Anterior cingulate cortex (tissue), 58 donors: ENCODE measurements at regions not wholly inside any gene's neighbourhood (a gene's known extent, or its start where the extent isn't known, plus 50 kb on each side); places are given as distances from the start of the nearest gene placed in this dataset.
"Not testable (repeated sequence)": the region's sequence is repeated elsewhere in the genome, so short reads cannot be mapped to it uniquely, and the experiment has no call there.

Experiments
- DNase-seq, 58 donors: peaks; one replicate each; lab custom pipeline; 2025; lab: John Stamatoyannopoulos, UW

DNA sequence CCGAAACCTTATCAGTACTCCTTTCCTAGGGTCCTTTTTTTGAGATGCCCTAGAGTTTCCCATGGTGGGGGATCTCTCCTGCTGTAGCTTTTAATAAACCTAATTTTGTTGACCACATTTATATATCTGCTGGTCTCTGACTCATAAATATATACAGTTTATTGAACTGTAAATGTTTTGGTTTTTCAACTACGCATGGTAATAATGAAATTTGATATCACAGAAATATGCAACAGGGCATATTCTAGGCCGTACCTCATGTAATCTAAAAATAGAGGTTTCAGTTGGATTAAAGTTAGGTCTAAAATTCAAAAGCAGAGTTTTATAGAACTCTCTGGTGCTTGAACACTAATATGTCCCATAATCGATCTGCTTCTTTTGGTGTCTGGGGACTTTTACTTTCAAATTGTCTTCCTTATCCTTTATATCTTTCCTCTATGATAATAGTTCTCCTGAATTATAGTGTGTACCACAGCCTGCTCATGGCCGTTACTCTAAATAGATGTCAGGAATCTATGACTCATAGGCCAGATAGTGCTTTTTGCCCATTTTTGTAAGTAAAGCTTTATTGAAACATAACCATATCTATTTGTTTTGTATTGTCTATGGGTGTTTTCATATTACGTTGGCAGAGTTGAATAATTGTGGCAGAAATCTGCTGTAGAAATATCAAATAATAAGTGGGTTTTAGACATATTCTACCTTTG is 324.8 kb upstream of the PCDH9 start:
- DNase-seq = no peak

DNA sequence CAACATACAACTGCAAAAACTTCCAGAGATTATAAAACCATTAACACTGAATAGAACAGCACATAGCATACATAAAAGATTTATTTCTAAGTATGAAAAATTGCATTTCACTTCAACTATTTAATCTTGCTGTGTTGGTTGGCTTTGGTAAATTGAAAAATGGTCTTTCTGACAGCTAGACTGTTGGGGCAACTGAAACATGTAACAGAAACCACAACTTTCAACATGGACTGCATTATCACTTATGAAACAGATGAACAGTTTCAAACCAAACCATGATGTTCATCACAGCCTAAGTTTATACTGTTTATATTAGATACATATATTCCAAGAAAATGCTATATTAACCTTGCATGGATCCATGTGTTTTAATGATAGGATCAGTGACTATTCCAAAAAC is 324.1 kb upstream of the PCDH9 start:
- no peak for DNase-seq

DNA sequence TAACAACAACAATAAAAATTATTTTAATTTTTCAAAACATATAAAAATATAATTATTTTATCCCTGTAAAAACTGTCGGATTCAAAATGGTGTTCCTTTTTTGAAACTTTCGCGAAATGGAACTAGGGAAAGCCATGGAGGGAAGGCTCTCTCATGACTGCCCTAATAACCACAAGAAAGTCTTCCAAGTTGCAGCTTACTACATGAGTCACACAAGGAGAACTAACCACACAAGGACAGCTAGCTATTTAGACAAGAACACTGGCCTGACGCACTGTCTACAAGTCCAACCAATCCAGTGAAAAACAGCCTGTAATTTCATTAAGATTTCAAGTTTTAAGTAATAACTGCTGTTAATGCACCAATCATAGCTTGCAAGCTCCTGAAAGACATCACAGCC is 319.2 kb upstream of the PCDH9 start:
- no peak for DNase-seq

DNA sequence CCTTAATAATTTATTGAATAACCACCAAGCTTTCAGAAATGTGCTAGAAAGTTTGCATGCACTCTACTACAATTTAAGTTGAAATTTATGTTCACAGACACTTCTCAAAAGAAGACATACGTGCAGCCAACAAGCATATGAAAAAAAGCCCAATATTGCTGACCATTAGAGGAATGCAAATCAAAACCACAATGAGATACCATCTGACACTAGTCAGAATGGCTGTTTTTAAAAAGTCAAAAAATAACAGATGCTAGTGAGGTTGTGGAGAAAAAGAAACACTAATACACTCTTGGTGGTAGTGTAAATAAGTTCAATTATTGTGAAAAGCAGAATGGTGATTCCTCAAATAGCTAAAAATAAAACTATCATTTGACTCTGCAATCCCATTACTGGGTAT is 308.8 kb upstream of the PCDH9 start:
- DNase-seq = no peak

DNA sequence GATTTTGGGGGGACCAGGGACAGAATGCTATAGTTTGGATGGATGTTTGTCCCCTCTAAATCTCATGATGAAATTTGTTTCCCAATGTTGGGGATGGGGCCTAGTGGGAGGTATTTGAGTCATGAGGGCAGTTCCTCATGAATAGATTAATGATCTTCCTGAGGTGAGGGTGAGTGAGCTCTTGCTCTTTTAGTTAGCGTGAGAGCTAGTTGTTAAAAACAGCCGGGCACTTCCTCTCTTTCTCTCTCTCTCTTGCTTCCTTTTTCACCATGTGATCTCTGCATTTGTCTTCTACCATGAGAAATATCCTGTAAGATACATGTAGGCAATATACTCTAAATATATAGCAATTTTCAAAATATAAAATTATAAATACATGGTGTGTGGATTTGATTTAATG is 290.8 kb upstream of the PCDH9 start:
- DNase-seq = no peak

DNA sequence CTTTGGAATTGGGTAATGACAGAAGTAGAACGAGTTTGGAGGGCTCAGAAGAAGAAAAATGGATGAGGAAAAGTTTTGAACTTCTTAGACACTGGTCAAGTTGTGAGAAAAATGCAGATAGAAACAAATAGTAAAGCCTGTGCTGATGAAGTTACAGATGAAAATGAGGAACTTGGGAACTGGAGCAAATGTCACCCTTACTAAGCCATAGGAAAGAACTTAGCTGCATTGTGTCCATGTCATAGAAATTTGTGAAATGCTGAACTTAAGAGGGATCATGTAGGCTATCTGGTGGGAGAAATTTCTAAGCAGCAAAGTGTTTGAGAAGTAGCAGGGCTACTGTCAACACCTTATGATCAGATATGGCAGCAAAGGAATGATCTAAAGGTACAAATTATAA is 289.2 kb upstream of the PCDH9 start:
- no peak for DNase-seq

DNA sequence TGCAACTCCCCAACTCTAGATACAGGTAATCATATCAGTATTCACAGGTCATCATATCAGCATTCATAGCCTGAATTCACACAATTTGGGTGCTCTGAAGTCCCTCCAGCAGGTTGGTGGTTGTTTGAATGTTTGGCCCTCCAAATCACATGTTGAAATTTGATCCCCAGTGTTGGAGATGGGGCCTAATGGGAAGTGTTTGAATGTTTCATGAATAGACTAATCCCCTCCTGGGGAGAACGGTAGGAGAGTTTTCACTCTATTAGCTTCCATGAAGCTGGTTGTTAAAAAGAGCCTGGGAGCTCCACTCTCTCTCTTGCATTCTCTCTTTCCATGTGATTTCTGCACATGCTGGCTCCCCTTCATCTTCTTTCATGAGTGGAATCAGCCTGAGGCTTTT is 288.6 kb upstream of the PCDH9 start:
- no peak for DNase-seq

DNA sequence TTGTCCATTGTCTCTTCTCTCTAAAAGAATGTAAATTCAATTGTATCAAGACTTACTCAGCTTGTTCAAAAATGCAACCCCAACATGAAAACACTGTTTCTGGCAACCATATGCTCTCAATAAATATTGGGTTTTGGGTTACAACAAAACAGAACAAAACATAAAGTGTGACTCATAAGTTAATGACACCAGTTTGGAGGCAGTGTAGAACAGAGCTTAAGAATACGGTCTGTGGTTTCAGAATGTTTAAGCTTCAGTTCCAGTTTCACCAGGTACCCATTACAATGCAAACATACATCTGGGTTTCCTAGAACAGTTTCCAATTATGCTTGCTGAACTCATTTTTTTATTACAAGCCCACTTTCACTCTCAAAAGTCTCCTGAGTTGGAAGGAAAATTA is 285.8 kb upstream of the PCDH9 start:
- no peak for DNase-seq

DNA sequence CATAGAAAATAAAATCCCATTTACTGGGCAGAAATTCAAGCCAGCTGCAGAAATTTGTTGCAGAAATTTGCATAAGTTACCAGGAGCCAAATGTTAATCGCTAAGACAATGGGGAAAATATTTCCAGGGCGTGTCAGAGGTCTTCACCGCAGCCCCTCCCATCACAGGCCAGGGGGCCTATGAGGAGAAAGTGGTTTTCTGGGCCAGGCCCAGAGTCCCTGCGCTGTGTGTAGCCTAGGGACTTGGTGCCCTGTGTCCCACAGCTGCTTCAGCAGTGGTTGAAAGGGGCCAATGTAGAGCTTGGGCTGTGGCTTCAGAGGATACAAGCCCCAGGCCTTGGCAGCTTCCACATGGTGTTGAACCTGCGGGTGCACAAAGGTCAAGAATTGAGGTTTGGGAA is 278.9 kb upstream of the PCDH9 start:
- no peak for DNase-seq

DNA sequence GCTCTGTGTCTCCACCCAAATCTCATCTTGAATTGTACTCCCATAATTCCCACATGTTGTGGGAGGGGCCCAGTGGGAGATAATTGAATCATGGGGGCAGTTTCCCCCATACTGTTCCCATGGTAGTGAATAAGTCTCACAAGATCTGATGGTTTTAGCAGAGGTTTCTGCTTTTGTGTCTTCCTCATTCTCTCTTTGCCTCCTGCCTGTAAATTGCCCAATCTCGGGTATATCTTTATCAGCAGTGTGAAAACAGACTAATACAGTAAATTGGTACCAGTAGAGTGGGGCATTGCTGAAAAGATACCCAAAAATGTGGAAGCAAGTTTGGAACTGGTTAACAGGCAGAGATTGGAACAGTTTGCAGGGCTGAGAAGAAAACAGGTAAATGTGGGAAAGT is 278.1 kb upstream of the PCDH9 start:
- DNase-seq = not testable (repeated sequence)

DNA sequence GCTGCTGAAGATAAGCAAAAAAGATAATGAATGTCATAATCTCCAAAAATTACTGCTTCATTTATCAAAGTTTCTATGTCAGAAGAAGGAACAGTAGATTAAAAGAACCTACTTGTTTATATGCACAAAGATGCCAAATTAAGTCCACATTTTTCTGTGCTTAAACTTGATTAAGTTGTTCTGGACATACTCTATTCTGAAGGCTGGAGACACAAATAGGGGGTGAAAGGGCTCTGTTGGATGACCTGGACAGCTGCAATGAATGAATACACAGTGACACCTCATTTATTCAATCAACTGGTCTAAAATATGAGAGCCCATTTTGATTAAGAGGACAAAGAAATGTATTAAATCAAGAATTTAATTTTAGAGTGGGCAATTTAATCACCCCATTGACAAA is 276.3 kb upstream of the PCDH9 start:
- no peak for DNase-seq

DNA sequence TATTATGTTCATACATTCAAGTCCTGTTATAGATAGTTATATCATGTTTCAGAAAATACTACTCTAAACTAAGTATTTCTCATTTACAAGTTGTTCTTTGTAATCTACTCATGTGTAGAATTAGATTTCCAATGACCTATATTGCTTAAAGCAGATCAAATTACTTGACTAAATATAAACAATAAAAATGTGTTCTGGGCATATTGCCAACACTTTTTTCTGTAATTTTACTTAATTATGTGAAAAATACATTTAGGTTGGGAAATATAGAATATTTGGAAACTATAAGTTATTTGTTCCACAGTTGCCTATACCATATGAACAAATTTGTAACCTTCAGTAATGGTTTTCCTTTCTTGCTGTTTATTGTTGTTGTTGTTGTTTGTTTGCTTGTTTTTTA is 275.2 kb upstream of the PCDH9 start:
- DNase-seq = no peak

DNA sequence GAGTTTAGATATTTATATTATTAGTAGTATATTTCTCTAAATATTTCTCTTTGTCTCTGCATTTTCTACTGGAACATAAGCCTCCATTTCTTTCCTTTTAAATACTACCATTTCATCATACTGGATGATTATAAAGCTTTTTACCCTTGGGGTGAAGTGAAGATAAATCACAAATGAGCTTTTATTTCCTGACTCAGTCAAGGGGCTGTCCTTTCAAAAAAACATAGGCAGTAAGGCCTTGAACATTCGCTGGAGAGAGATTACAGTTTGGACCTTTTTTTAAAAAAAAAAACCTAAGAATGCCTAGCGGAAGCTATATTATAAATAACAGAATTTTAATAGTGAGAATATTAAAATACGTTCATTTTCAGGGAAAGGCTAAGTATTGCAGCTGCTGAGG is 268.8 kb upstream of the PCDH9 start:
- no peak for DNase-seq

DNA sequence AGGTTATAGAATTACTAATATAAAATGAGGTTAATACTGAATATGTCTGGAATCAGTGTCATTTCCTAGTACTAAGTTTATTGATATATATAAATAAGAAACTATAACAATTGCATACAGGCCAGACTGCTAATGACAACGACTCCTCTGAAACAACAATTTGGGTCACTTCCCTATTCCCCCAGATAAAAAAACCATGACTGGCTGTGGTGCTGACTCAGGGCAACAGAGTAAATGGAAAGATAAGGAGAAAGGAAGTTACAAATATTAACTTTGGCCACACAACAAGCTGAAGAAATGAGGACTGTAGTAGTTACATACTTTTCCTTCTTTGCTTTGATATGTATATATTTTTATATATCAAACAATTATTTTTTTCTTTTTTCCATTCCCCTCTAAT is 263.7 kb upstream of the PCDH9 start:
- no peak for DNase-seq

DNA sequence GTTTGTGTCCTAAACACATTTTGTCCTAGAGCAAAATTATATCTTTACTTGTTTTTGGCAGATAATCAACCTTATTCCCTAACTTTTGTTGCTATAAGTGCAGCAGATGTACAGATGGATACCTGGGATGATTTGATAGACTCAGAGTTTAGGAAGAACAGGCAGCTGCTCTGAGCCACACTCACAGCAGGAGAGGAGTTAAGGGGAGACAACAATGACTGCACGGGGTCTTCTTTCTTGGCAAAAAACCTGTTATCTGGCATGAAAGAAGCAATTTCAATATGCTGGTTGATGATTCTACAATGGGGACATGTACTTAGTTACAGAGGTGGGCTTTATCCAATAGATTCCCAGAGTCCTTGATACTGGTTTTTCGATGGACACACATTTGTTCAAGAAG is 258.9 kb upstream of the PCDH9 start:
- no peak for DNase-seq

DNA sequence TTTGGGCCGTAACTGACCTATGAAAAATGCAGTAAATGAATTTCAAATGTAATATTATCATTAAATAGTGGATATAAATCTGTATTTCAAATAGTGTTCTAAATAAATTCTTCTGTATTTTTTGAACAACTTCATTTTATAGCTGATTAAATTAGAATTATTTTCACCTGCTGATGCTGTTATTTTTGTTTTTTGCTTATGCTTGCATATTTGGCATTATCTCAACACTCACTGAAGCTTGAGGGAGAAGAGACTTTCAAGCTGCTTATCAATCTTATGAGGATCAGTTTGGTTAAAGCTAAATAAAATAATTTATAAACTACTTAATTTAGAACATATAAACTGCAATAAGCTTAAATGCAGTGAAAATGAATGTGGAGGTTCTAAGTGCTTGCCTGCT is 251.3 kb upstream of the PCDH9 start:
- no peak for DNase-seq

DNA sequence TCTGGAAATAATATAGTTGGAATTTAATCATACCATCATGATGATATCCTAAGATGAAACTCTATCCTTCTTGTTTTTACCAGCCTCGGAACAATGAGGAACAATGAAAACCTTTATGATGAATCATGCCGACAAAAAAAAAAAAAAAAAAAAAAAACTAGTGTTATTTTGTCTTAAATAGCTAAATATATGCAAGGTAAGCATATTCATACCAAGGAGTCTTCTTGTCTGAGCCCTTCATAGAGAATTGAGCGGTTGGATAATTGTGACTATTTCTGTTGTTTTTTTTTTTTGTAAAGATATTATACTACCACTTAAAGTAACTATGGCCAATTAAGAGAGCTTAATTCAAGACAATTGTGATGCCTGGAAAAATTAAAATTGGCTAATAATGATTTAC is 244.0 kb upstream of the PCDH9 start:
- no peak for DNase-seq

DNA sequence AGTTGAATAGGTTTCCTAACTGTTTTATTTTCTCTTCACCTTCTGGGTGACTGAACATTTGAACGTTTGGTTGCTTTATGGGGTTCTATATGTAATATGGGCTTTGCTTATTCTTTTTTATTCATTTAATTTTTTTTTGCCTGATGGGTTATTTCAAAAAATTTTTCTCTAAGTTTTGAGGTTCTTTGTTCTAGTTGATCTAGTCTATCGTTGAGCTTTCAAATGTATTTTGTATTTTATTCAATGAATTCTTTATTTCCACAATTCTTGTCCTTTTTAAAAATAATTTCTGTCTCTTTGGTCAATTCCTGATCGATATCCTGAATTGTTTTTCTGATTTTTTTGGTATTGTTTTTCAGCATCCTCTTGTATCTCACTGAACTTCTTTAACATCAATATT is 239.5 kb upstream of the PCDH9 start:
- no peak for DNase-seq

DNA sequence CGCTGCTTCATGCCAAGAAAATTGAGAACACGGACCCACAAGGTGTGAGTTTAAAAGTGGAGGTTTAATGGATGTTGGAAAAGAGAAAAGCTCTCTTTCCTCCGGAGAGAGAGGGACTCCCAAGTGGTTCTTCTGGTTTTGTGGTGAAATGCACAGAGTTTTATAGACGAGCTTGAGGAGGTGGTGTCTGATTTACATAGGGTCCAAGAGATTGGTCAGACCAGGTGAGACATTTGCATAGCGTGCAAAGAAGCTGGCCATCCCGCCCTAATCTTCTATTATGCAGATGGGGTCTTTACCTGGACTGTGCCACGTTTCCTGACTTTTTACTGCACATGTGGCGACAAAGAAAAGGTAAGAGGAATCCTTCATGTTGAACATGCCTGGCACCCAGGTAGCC is 236.4 kb upstream of the PCDH9 start:
- no peak for DNase-seq

DNA sequence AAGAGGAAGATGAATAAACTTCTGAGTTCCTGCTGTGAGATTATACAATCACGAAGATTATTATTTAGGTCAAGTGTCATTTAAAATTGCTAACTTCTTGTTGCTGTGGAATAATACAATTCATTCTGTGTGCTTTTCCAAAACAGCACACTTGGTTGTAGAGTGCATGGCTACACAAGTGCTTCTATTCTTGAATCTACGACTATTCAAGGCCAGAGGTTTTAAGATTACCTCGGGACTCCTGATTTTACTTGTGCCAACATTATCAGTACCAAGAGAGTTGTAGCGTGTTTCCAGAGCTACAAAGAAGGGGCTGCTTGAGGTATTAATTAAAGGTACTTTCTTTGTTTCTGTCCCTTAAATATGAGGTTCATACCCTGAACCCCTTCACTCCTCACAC is 234.0 kb upstream of the PCDH9 start:
- DNase-seq = no peak

DNA sequence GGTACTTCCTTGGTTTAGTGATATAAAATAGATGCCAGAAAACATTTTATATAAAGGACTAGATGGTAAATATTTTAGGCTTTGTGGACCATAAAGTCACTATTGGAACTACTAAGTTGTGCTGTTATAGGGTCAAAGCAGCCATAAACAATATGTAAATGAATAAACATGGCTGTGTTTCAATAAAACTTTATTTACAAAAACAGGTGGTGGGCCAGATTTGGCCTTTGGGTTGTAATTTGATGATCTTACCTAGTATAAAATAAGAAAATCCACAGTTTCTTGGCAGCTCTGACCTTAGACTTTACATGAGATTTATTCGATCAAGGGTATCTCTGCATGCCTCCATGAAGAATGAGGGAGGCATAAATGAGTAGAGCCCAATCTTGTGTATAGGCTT is 232.0 kb upstream of the PCDH9 start:
- DNase-seq = no peak

DNA sequence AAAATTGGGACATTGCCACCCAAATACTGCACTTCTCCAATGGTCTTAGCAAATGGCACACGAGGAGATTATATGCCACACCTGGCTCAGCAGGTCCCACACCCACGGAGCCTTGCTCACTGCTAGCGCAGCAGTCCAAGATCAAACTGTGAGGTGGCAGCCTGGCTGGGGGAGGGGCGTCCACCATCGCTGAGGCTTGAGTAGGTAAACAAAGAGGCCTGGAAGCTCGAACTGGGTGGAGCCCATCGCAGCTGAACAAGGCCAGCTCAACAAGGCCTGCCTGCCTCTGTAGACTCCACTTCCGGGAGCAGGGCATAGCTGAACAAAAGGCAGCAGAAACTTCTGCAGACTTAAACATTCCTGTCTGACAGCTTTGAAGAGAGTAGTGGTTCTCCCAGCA is 222.4 kb upstream of the PCDH9 start:
- not testable (repeated sequence) for DNase-seq

DNA sequence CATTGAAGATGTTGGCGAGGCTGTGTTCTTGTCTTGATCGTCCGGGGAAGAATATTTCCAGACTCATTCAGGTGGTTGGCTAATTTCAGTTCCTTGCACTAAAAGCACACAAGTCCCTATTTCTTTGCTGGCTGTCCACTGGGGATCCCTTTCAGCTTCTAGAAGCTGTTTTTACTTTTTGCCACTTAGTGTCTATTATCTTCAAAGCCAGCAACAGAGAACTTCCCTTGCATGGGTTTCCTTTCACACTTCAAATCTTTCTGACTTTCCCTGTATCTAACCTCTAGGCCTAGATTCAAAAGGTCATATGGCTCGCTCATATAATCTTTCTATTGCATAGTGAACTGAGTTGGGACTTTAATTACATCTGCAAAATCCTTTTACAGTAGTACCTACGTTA is 215.3 kb upstream of the PCDH9 start:
- no peak for DNase-seq
